RPMI8226 (cell line): ENCODE measurements at regions not wholly inside any gene's neighbourhood (a gene's known extent, or its start where the extent isn't known, plus 50 kb on each side); places are given as distances from the start of the nearest gene placed in this dataset.

Experiments
- DNase-seq: peaks from one replicate; pipeline ENCODE4 v3.0.0-alpha.2; 2015

- DNase-seq = no peak
Observed at GRCh38 chr13:57018915-57019314, 121.8 kb upstream of the PRR20A start.

DNA sequence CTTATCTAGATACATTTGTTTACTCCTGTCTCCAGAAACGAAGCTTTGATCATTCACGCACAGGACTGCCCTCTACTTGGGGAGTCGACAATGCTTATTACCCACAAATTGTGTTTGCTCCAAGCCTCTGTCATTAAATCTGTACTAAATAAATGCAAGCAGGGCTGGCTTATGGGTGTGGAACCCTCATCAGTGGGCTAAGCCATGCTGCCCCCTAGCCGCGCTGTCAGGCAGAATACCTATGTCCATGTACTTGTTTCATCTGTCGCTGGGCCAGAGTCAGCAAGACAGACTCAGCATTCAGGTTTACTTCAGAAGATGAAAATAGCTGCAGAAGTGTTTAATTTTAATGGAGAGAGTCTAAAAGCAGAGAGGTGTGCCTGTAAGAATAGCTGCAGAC, 110.0 kb upstream of the PRR20A start:
- DNase-seq = peak; percentile 3

GRCh38 chr13:57036290-57036689, 104.4 kb upstream of the PRR20A start:
- DNase-seq = no peak

DNA sequence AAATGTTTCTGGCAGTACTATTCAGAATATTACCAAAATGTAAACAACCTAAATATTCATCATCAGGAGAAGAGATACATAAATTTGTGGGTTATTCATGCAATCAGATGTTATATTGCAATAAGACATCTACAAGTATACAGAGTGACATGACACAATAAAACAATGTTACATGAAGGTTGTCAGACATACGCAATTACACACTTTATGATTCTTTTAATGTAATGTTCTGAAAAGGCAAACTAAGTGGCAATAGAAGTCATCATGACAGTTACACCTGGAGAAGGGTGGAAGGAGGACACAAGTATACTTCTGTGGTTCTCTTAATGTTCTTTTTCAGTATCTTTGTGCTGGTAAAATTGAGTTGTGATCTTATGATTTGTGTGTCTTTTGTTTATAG, 95.8 kb upstream of the PRR20A start:
- DNase-seq = no peak

- DNase-seq = no peak
Observed at GRCh38 chr13:57045826-57046546, 94.7 kb upstream of the PRR20A start.

DNA sequence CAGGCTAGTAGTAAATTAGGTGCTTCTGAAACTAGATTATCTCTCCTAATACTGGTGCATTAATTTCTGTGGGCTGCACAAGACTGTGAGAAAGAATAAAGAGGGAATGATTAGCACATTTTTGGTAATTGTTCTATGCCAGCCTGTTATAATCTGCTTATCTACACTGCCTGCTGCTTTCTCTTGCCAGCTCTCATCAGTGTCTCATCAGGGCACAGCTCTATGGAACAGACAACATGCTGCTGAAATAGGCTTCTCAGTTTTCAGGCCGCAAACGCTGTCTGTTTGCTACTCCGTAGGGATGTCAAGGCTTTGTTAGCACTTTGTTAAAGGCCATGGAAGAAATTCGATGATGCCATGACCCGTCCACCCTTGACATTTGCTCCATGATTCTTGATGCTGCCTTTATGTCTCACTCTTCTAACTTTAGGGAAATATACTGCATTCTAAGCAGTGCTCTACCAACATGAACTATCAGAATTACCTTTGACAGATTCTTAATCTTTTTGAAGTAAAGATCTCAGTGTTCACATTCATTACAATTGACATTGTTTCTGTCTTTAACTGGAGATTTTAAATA, 84.0 kb upstream of the PRR20A start:
- DNase-seq = no peak

- DNase-seq = no peak
Observed at GRCh38 chr13:57063007-57063406, 77.7 kb upstream of the PRR20A start.

DNA sequence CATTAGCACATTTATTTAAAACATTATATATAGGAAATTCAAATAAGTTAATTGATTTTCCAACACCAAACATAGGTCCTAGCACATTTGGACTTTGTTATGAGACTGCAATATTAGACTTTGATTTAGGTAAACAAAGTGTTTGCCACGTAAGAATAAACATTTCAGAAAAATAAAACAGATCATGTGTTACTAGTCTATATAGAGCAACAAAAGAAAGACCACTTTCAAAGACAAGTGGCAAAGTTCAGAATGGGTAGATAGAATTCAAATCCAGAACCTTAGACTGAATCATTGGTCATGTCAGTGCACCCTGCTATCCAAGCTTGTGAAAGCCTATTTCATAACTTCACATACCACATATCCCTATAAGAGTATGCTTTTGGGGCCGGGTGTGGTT, 66.7 kb upstream of the PRR20A start:
- no peak for DNase-seq

GRCh38 chr13:57075588-57075987, 65.1 kb upstream of the PRR20A start:
- no peak for DNase-seq

DNA sequence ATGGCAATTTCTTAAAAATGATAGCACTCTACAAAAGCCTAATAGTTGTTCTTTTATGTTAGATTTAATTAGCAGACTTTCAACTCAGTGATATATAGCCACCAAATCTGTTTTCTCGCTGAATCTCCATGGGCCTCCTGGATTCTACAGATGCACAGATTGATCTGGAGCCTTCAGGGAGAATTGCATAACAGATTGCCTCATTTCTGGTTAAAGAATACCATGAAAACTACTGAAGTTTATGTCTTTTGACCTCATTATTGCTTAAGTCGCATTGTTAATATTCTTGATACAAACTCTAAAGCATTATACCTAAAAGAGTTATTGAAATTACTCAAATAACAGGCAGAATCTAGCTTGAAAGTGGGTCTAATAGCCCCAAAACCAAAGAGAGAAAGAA, 53.7 kb upstream of the PRR20A start:
- DNase-seq = no peak
